ENCODE measurements at regions not wholly inside any gene's neighbourhood (a gene's known extent, or its start where the extent isn't known, plus 50 kb on each side); places are given as distances from the start of the nearest gene placed in this dataset.

DNA sequence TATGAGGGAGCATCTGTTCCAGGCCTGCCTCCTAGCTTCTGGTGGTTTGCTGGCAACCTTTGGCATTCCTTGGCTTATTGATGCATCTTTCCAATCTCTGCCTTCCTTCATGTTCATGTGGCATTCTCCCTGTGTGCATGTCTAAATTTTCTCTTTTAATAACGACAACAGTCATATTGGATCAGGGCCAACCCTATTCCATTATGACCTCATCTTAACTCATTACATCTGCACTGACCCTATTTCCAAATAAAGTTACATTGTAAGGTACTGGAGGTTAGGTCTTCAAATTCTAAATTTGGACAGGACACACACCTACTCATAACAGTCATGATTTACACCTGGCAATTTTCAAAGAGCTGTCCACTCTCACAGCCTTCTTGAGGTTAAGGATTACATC is 117.2 kb upstream of the FGGY start:
- TF ChIP-seq, protein P1, sequence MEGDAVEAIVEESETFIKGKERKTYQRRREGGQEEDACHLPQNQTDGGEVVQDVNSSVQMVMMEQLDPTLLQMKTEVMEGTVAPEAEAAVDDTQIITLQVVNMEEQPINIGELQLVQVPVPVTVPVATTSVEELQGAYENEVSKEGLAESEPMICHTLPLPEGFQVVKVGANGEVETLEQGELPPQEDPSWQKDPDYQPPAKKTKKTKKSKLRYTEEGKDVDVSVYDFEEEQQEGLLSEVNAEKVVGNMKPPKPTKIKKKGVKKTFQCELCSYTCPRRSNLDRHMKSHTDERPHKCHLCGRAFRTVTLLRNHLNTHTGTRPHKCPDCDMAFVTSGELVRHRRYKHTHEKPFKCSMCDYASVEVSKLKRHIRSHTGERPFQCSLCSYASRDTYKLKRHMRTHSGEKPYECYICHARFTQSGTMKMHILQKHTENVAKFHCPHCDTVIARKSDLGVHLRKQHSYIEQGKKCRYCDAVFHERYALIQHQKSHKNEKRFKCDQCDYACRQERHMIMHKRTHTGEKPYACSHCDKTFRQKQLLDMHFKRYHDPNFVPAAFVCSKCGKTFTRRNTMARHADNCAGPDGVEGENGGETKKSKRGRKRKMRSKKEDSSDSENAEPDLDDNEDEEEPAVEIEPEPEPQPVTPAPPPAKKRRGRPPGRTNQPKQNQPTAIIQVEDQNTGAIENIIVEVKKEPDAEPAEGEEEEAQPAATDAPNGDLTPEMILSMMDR (conservative IDR thresholded peaks at IDR 0.05; ENCODE audit: low read length), result no peak
- no peak for DNase-seq (ENCODE audit: low read depth)
- no peak overlapping the region for H3K4me3 ChIP-seq (ENCODE audit: low read length)

DNA sequence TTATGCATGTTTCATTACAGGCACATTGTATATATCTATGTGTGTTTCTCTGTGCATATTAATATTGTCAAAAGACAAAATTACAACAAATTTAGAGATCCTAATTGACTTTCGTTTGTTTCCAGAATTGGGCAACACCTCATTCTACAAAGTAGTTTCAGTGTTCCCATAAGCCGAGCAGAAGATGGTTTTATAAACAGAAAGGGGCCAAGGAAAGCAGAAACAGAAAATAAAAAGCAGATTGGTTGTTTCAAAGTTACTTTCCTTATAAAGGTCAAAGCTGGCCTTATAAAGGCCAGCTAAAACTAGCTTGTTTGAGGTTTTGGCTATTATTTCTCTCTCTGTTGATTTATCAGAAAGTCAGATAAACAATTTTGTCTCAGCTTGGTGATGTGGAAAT is 116.2 kb upstream of the FGGY start:
- DNase-seq (ENCODE audit: low read depth), result peak; percentile 33
- TF ChIP-seq, protein P1 (conservative IDR thresholded peaks at IDR 0.05; ENCODE audit: low read length), result no peak
- no peak overlapping the region for H3K4me3 ChIP-seq (ENCODE audit: low read length)

DNA sequence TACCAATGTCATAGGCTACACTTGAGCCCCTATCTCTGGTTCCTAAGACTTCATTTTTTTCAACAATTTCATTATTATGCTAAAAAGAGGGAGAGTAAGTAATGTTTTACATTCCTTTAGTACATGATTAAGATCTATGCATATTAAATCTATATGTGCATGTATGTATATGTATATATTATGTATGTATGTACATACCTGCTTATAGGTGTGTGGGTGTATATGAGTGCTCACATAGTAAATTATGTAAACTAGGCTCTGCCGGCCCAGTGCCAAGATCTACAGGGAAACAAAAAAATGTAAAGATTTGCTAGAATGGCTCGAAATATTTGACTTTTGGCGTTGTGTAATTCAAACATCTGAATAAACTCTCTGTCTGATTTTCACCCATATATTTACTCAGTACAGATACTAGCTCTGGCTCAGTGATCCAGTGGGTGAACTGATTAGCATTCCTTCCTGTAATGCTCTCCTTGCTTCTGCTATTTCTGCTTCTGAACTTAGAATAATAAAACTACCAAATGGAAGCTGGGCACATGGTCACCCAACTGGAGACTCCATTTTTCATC is 113.1 kb upstream of the FGGY start:
- no peak overlapping the region for H3K4me3 ChIP-seq (ENCODE audit: low read length)
- TF ChIP-seq, protein P1 (conservative IDR thresholded peaks at IDR 0.05; ENCODE audit: low read length), result no peak
- DNase-seq (ENCODE audit: low read depth), result no peak

DNA sequence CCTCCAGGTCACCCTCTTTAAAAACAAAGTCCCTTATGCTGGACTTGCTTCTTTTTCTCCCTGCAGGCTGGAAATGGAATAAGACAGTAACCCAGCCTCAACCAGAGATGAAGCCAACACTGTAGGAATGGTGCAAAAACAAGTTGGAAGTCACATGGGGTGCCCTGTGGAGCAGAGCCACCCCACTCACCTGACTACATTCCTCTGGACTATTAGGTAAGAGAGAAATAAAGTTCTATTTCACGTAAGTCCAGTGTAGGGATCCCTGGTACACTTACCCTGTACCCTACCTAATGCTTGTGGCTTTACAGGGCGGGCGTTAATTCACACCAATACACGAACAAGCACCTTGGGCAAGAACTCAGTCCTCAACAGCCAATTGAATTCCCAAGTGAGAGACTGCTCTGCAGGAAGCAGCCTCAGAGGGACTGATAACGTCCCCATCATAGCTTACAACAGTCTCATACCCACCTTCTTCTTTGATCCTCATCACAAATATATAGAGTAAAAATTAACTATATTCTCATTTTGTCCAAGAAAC is 112.5 kb upstream of the FGGY start:
- TF ChIP-seq, protein P1 (conservative IDR thresholded peaks at IDR 0.05; ENCODE audit: low read length), result no peak
- no peak overlapping the region for H3K4me3 ChIP-seq (ENCODE audit: low read length)
- no peak for DNase-seq (ENCODE audit: low read depth)

DNA sequence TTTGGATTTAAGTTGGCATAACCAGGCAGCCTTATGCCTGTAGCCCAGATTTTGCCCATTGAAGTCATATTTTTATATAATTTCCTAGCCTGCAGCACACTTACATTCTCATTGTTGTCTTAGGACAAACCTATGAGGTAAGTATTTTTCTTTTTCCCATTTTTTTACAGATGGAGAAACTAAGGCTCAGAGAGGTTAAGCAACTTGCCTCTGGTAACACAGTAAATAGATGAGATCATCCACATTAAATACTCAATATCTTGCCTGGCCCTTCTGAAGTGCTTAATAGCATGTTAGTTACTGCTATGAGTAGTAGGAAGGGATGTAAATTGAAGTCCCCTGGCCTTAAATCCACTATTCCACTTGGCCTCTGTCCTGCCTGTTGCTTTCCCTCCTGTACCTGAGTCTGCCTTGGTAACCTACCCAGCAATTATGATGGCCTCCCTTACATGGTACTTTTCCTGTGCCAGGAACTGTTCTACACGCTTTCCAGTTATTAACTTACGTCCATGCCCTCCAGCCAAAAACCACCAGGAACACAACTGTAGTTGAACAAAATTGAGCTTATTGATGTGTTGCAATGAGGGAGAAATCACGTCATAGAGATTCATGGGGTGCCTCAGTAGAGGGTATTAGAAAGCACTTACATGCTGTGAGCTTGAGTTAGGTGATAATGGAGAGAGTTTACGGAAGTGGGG is 111.6 kb upstream of the FGGY start:
- no peak for DNase-seq (ENCODE audit: low read depth)
- TF ChIP-seq, protein P1 (conservative IDR thresholded peaks at IDR 0.05; ENCODE audit: low read length), result no peak
- H3K4me3 ChIP-seq (ENCODE audit: low read length), result no peak overlapping the region

DNA sequence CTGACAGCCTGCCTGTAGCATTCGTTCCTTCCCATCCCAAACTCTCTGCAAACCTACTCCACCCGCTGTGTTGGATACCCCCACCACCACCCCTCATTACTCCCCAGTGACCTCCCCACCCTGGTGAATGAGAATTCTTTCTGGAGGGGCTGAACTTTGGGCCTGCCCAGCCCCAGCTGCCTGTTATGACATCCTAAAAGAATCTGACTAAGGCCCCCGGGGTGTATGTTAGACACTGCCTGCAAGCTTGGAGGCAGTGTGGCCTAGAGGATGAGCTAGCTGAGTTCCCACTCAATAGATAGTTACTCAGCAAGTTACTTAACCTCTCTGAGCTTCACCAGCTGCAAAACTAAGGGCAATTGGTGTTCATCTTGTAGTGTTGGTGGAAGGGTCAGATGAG is 110.2 kb upstream of the FGGY start:
- TF ChIP-seq, protein P1 (conservative IDR thresholded peaks at IDR 0.05; ENCODE audit: low read length), result peak; percentile 27
- peak; percentile 74 for DNase-seq (ENCODE audit: low read depth)
- no peak overlapping the region for H3K4me3 ChIP-seq (ENCODE audit: low read length)

All from AG10803 (cell line).